ENCODE measurements at regions not wholly inside any gene's neighbourhood (a gene's known extent, or its start where the extent isn't known, plus 50 kb on each side); places are given as distances from the start of the nearest gene placed in this dataset.

- H3K36me3 ChIP-seq (ENCODE audit: insufficient read depth, low read length) = no peaks in the 10 kb centered on the region
- no peaks in the 10 kb centered on the region for H3K9me3 Mint-ChIP-seq
- no peak overlapping the region for H3K4me3 ChIP-seq (ENCODE audit: low read length)
- H3K27me3 Mint-ChIP-seq = peaks cover 4% of the 10 kb centered on the region
- no peak overlapping the region for H3K27ac Mint-ChIP-seq
- POLR2A ChIA-PET = no interaction called here
- DNase-seq = no peak
- H3K4me1 Mint-ChIP-seq (ENCODE audit: low read depth) = no peaks in the 10 kb centered on the region
- CTCF ChIA-PET = no interaction called here
- H3K4me3 Mint-ChIP-seq = no peak overlapping the region
- no peak for ATAC-seq (ENCODE audit: poor library complexity)
- H3K4me1 ChIP-seq (ENCODE audit: insufficient read depth, low read length) = no peaks in the 10 kb centered on the region
- no peaks in the 10 kb centered on the region for H3K9me3 ChIP-seq (ENCODE audit: control insufficient read depth in 1 of 2, insufficient read depth in 1 of 2, low read length in 2 of 2)
- intact Hi-C loops (cut with DNase I, micrococcal nuclease) = no loop called here
- H3K27ac ChIP-seq (ENCODE audit: low read depth in 1 of 2, low read length in 2 of 2) = no peak overlapping the region
- no peak for TF ChIP-seq CTCF (IDR thresholded peaks at IDR 0.05)
- H3K27me3 ChIP-seq (ENCODE audit: control insufficient read depth in 1 of 2, insufficient read depth in 2 of 2, low read length in 2 of 2) = no peaks in the 10 kb centered on the region
- H3K36me3 Mint-ChIP-seq (ENCODE audit: low read depth) = no peaks in the 10 kb centered on the region
Measured at GRCh38 chr12:59407799-59408198, 188.0 kb upstream of the SLC16A7 start.

GRCh38 chr12:59405992-59406391 is 189.8 kb upstream of the SLC16A7 start:
- Mint-ChIP-seq H3K9me3 (no peaks in the 10 kb centered on the region), H3K27ac (no peak overlapping the region), H3K36me3 (ENCODE audit: low read depth) (no peaks in the 10 kb centered on the region), H3K4me3 (no peak overlapping the region), H3K4me1 (ENCODE audit: low read depth) (no peaks in the 10 kb centered on the region), H3K27me3 (no peaks in the 10 kb centered on the region)
- POLR2A ChIA-PET = no interaction called here
- Histone ChIP-seq H3K36me3 (ENCODE audit: insufficient read depth, low read length) (no peaks in the 10 kb centered on the region), H3K27me3 (ENCODE audit: control insufficient read depth in 1 of 2, insufficient read depth in 2 of 2, low read length in 2 of 2) (no peaks in the 10 kb centered on the region), H3K9me3 (ENCODE audit: control insufficient read depth in 1 of 2, insufficient read depth in 1 of 2, low read length in 2 of 2) (no peaks in the 10 kb centered on the region), H3K4me1 (ENCODE audit: insufficient read depth, low read length) (no peaks in the 10 kb centered on the region), H3K27ac (ENCODE audit: low read depth in 1 of 2, low read length in 2 of 2) (no peak overlapping the region), H3K4me3 (ENCODE audit: low read length) (no peak overlapping the region)
- CTCF ChIA-PET = no interaction called here
- no peak for TF ChIP-seq CTCF (IDR thresholded peaks at IDR 0.05)
- no peak for DNase-seq
- no peak for ATAC-seq (ENCODE audit: poor library complexity)
- intact Hi-C loops (cut with DNase I, micrococcal nuclease) = no loop called here

- no peak for TF ChIP-seq CTCF (IDR thresholded peaks at IDR 0.05)
- Histone ChIP-seq H3K27me3 (ENCODE audit: control insufficient read depth in 1 of 2, insufficient read depth in 2 of 2, low read length in 2 of 2) (no peaks in the 10 kb centered on the region), H3K4me3 (ENCODE audit: low read length) (no peak overlapping the region), H3K27ac (ENCODE audit: low read depth in 1 of 2, low read length in 2 of 2) (no peak overlapping the region), H3K36me3 (ENCODE audit: insufficient read depth, low read length) (no peaks in the 10 kb centered on the region), H3K4me1 (ENCODE audit: insufficient read depth, low read length) (no peaks in the 10 kb centered on the region), H3K9me3 (ENCODE audit: control insufficient read depth in 1 of 2, insufficient read depth in 1 of 2, low read length in 2 of 2) (no peaks in the 10 kb centered on the region)
- Mint-ChIP-seq H3K27me3 (no peaks in the 10 kb centered on the region), H3K36me3 (ENCODE audit: low read depth) (no peaks in the 10 kb centered on the region), H3K9me3 (no peaks in the 10 kb centered on the region), H3K4me3 (no peak overlapping the region), H3K4me1 (ENCODE audit: low read depth) (no peaks in the 10 kb centered on the region), H3K27ac (no peak overlapping the region)
- ATAC-seq (ENCODE audit: poor library complexity) (no peak), DNase-seq (no peak)
- CTCF ChIA-PET = interaction anchor here (1.5 kb wide), 1 partner anchor 10 kb away, joined by 3 read pairs; no protein-coding TSS in a partner anchor
- POLR2A ChIA-PET = no interaction called here
- intact Hi-C loops (cut with DNase I, micrococcal nuclease) = no loop called here
Measured at GRCh38 chr12:59404109-59404650, 191.6 kb upstream of the SLC16A7 start.
